ENCODE measurements at regions not wholly inside any gene's neighbourhood (a gene's known extent, or its start where the extent isn't known, plus 50 kb on each side); places are given as distances from the start of the nearest gene placed in this dataset.

GRCh38 chr3:59555593-59556315 lies 505.9 kb upstream of the CFAP20DC start:
- TF ChIP-seq POLR2AphosphoS5 (IDR thresholded peaks at IDR 0.05; ENCODE audit: low read depth, low read length) (no peak), TAF1 (IDR thresholded peaks at IDR 0.05; ENCODE audit: borderline replicate concordance, low read depth, low read length) (no peak), POLR2A (IDR thresholded peaks at IDR 0.05; ENCODE audit: low read depth, low read length) (no peak)

Data from GM12892 (cell line).